HT-29 (cell line): ENCODE measurements at regions not wholly inside any gene's neighbourhood (a gene's known extent, or its start where the extent isn't known, plus 50 kb on each side); places are given as distances from the start of the nearest gene placed in this dataset.
"Not testable (repeated sequence)": the region's sequence is repeated elsewhere in the genome, so short reads cannot be mapped to it uniquely, and the experiment has no call there.

ENCODE experiments used
- DNase-seq: peaks from one replicate; pipeline ENCODE4 v3.0.0-alpha.2; 2015; ENCODE audit warnings: low spot score

GRCh38 chr13:103695320-103695719 lies 629.1 kb upstream of the SLC10A2 start:
- no peak for DNase-seq

GRCh38 chr13:103694471-103694870 lies 628.3 kb upstream of the SLC10A2 start:
- no peak for DNase-seq

GRCh38 chr13:103694033-103694432 lies 627.8 kb upstream of the SLC10A2 start:
- DNase-seq: no peak

GRCh38 chr13:103692442-103692841 lies 626.2 kb upstream of the SLC10A2 start:
- no peak for DNase-seq

- DNase-seq: no peak
Measured at GRCh38 chr13:103676329-103676728, 610.1 kb upstream of the SLC10A2 start.

GRCh38 chr13:103671547-103671946 lies 605.3 kb upstream of the SLC10A2 start:
- no peak for DNase-seq

GRCh38 chr13:103663996-103664395 lies 597.8 kb upstream of the SLC10A2 start:
- DNase-seq: no peak

GRCh38 chr13:103656311-103656710 lies 590.1 kb upstream of the SLC10A2 start:
- no peak for DNase-seq

- DNase-seq: no peak
Measured at GRCh38 chr13:103640606-103641005, 574.4 kb upstream of the SLC10A2 start.

- no peak for DNase-seq
Measured at GRCh38 chr13:103639326-103639725, 573.1 kb upstream of the SLC10A2 start.

GRCh38 chr13:103638706-103639105 lies 572.5 kb upstream of the SLC10A2 start:
- DNase-seq: no peak

GRCh38 chr13:103634066-103634465 lies 567.8 kb upstream of the SLC10A2 start:
- no peak for DNase-seq

- DNase-seq: no peak
Measured at GRCh38 chr13:103625194-103625593, 559.0 kb upstream of the SLC10A2 start.

GRCh38 chr13:103618151-103618550 lies 551.9 kb upstream of the SLC10A2 start:
- no peak for DNase-seq

- DNase-seq: no peak
Measured at GRCh38 chr13:103615771-103616170, 549.6 kb upstream of the SLC10A2 start.

- no peak for DNase-seq
Measured at GRCh38 chr13:103614761-103615160, 548.5 kb upstream of the SLC10A2 start.

GRCh38 chr13:103607995-103608394 lies 541.8 kb upstream of the SLC10A2 start:
- DNase-seq: no peak

- DNase-seq: no peak
Measured at GRCh38 chr13:103605546-103606326, 539.5 kb upstream of the SLC10A2 start.

- DNase-seq: not testable (repeated sequence)
Measured at GRCh38 chr13:103599870-103600269, 533.7 kb upstream of the SLC10A2 start.

GRCh38 chr13:103598671-103599070 lies 532.5 kb upstream of the SLC10A2 start:
- no peak for DNase-seq

- DNase-seq: no peak
Measured at GRCh38 chr13:103573446-103573845, 507.2 kb upstream of the SLC10A2 start.

- no peak for DNase-seq
Measured at GRCh38 chr13:103568314-103568713, 502.1 kb upstream of the SLC10A2 start.

- DNase-seq: no peak
Measured at GRCh38 chr13:103557878-103558277, 491.7 kb upstream of the SLC10A2 start.

- no peak for DNase-seq
Measured at GRCh38 chr13:103556681-103557080, 490.5 kb upstream of the SLC10A2 start.
